MCF 10A (cell line): ENCODE measurements at regions not wholly inside any gene's neighbourhood (a gene's known extent, or its start where the extent isn't known, plus 50 kb on each side); places are given as distances from the start of the nearest gene placed in this dataset.
A peak's percentile ranks its signal among the peaks of the same experiment; 100 is the strongest.

Experiments used
- BruUV-seq: library from RNA; stranded (reverse); fragments of 400-500 nt; replicated peaks from 2 replicates; lab custom pipeline; 2021; lab: Mats Ljungman, UMichigan
- CTCF ChIA-PET: fragments of 300-600 bp; sonication (Branson Sonifier 250); formaldehyde crosslinking; extraction: SDS; loops from one replicate; lab custom pipeline; 2021; ENCODE audit warnings: antibody characterized with exemption, inconsistent platforms; lab: Yijun Ruan, JAX
- POLR2A ChIA-PET: fragments of 300-600, 350-650 bp; sonication (Branson Sonifier 250); formaldehyde crosslinking; extraction: SDS; loops from one replicate; lab custom pipeline; 2020; ENCODE audit warnings: antibody characterized with exemption, inconsistent platforms; lab: Yijun Ruan, JAX
- DNase-seq: peaks from one replicate; pipeline ENCODE4 v3.0.0-alpha.2; 2018; ENCODE audit not compliant: unreplicated experiment
- H3K27ac Mint-ChIP-seq: one replicate; pipeline ENCODE4 v1.8.0; 2022; ENCODE audit warnings: mild to moderate bottlenecking, low read depth, mixed read lengths; ENCODE audit not compliant: unreplicated experiment
- H3K27me3 Mint-ChIP-seq: one replicate; pipeline ENCODE4 v1.8.0; 2022; ENCODE audit warnings: mixed read lengths; ENCODE audit not compliant: insufficient read depth, unreplicated experiment
- H3K36me3 Mint-ChIP-seq: one replicate; pipeline ENCODE4 v1.8.0; 2022; ENCODE audit warnings: mild to moderate bottlenecking, moderate library complexity, mixed read lengths; ENCODE audit not compliant: insufficient read depth, unreplicated experiment
- H3K4me1 Mint-ChIP-seq: one replicate; pipeline ENCODE4 v1.8.0; 2022; ENCODE audit warnings: mixed read lengths; ENCODE audit not compliant: insufficient read depth, unreplicated experiment
- H3K4me3 Mint-ChIP-seq: one replicate; pipeline ENCODE4 v1.8.0; 2022; ENCODE audit warnings: mild to moderate bottlenecking, moderate library complexity, mixed read lengths; ENCODE audit not compliant: unreplicated experiment
- H3K9me3 Mint-ChIP-seq: one replicate; pipeline ENCODE4 v1.8.0; 2022; ENCODE audit warnings: mixed read lengths; ENCODE audit not compliant: unreplicated experiment
- CTCF ChIP-seq: fragments of 200-600 bp; IDR thresholded peaks from one replicate; pipeline ENCODE4 v1.8.0; 2022; ENCODE audit warnings: antibody characterized with exemption, mild to moderate bottlenecking; ENCODE audit not compliant: unreplicated experiment
- intact Hi-C: fragments of 100-400 bp; cut with micrococcal nuclease; formaldehyde crosslinking; loops from 2 replicates; pipeline ENCODE4 v1.14.1; 2022

GRCh38 chr10:35739998-35740397, 97.9 kb upstream of the FZD8 start:
- no peak for TF ChIP-seq CTCF
- BruUV-seq = no TSS peak
- Mint-ChIP-seq H3K36me3 (no peaks in the 10 kb centered on the region), H3K27me3 (no peaks in the 10 kb centered on the region), H3K9me3 (no peaks in the 10 kb centered on the region), H3K4me1 (no peaks in the 10 kb centered on the region), H3K4me3 (no peak overlapping the region), H3K27ac (no peak overlapping the region)
- peak; percentile 8 for DNase-seq
- intact Hi-C loops = no loop called here
- ChIA-PET CTCF (no interaction called here), POLR2A (no interaction called here)

GRCh38 chr10:35735412-35735811, 93.3 kb upstream of the FZD8 start:
- Mint-ChIP-seq H3K9me3 (no peaks in the 10 kb centered on the region), H3K27ac (peak overlapping the region; percentile 56), H3K4me1 (no peaks in the 10 kb centered on the region), H3K36me3 (no peaks in the 10 kb centered on the region), H3K4me3 (no peak overlapping the region), H3K27me3 (no peaks in the 10 kb centered on the region)
- POLR2A ChIA-PET = no interaction called here
- no TSS peak for BruUV-seq
- intact Hi-C loops = no loop called here
- peak; percentile 15 for DNase-seq
- CTCF ChIA-PET = no interaction called here
- no peak for TF ChIP-seq CTCF

DNA sequence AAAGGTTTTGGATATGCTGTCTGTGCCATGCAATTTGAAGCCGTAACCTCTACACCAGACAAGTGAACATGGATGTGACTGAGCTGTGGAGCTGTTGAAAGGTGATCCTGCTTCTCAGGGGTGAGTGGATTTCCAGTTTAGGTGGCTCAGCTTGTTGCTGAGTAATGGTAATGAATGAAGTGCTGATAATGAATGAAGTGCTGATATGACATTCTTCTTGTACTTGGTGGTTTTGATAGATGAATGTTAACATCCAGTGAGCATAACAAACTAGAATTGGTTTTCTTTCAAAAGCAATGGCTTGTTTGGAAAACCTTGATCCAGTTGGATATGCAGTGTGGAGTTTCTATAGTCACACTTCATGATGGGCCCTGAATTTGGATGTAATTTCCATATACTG, 89.7 kb upstream of the FZD8 start:
- Mint-ChIP-seq H3K36me3 (no peaks in the 10 kb centered on the region), H3K4me3 (no peak overlapping the region), H3K9me3 (no peaks in the 10 kb centered on the region), H3K4me1 (no peaks in the 10 kb centered on the region), H3K27me3 (no peaks in the 10 kb centered on the region), H3K27ac (no peak overlapping the region)
- no peak for TF ChIP-seq CTCF
- BruUV-seq = no TSS peak
- ChIA-PET POLR2A (no interaction called here), CTCF (interaction anchor here (0.6 kb wide), 1 partner anchor 1738 kb away, joined by 3 read pairs; no protein-coding TSS in a partner anchor)
- no peak for DNase-seq
- intact Hi-C loops = no loop called here

- no peak for TF ChIP-seq CTCF
- intact Hi-C loops = no loop called here
- Mint-ChIP-seq H3K9me3 (no peaks in the 10 kb centered on the region), H3K4me3 (no peak overlapping the region), H3K4me1 (no peaks in the 10 kb centered on the region), H3K27ac (no peak overlapping the region), H3K27me3 (peaks cover 8% of the 10 kb centered on the region), H3K36me3 (no peaks in the 10 kb centered on the region)
- POLR2A ChIA-PET = no interaction called here
- CTCF ChIA-PET = interaction anchor here (0.6 kb wide), 1 partner anchor 51 kb away, joined by 4 read pairs; no protein-coding TSS in a partner anchor
- no peak for DNase-seq
- no TSS peak for BruUV-seq
These were observed 86.2 kb upstream of the FZD8 start for GRCh38 chr10:35728341-35728740.
